Glutamatergic neuron (in vitro differentiated cells): ENCODE measurements at regions not wholly inside any gene's neighbourhood (a gene's known extent, or its start where the extent isn't known, plus 50 kb on each side); places are given as distances from the start of the nearest gene placed in this dataset.

Source experiments
- DNase-seq: peaks from one replicate; pipeline ENCODE4 v3.0.0; 2022
- H3K27ac Mint-ChIP-seq: one replicate; pipeline ENCODE4 v1.8.0; 2020; ENCODE audit warnings: mild to moderate bottlenecking, mixed read lengths, inconsistent platforms; ENCODE audit not compliant: unreplicated experiment
- H3K27me3 Mint-ChIP-seq: one replicate; pipeline ENCODE4 v1.8.0; 2020; ENCODE audit warnings: mild to moderate bottlenecking, moderate library complexity, mixed read lengths, inconsistent platforms; ENCODE audit not compliant: unreplicated experiment
- H3K36me3 Mint-ChIP-seq: one replicate; pipeline ENCODE4 v1.8.0; 2020; ENCODE audit warnings: mild to moderate bottlenecking, mixed read lengths, inconsistent platforms; ENCODE audit not compliant: unreplicated experiment
- H3K4me1 Mint-ChIP-seq: one replicate; pipeline ENCODE4 v1.8.0; 2020; ENCODE audit warnings: mild to moderate bottlenecking, low read depth, mixed read lengths, inconsistent platforms; ENCODE audit not compliant: unreplicated experiment
- H3K4me3 Mint-ChIP-seq: one replicate; pipeline ENCODE4 v1.8.0; 2020; ENCODE audit warnings: mild to moderate bottlenecking, mixed read lengths, inconsistent platforms; ENCODE audit not compliant: unreplicated experiment
- H3K9me3 Mint-ChIP-seq: one replicate; pipeline ENCODE4 v1.8.0; 2020; ENCODE audit warnings: mild to moderate bottlenecking, moderate library complexity, mixed read lengths, inconsistent platforms; ENCODE audit not compliant: unreplicated experiment
- CTCF ChIP-seq: fragments of 200-600 bp; sonication (generic); IDR thresholded peaks from one replicate; pipeline ENCODE4 v1.5.0; 2021; ENCODE audit not compliant: partially characterized antibody, unreplicated experiment

- H3K36me3 Mint-ChIP-seq: no peaks in the 10 kb centered on the region
- no peak overlapping the region for H3K4me3 Mint-ChIP-seq
- H3K4me1 Mint-ChIP-seq: no peaks in the 10 kb centered on the region
- H3K9me3 Mint-ChIP-seq: no peaks in the 10 kb centered on the region
- TF ChIP-seq CTCF: no peak
- no peak overlapping the region for H3K27ac Mint-ChIP-seq
- H3K27me3 Mint-ChIP-seq: no peaks in the 10 kb centered on the region
- DNase-seq: no peak
Measured at GRCh38 chr3:181912384-181912783, 200.7 kb downstream of the SOX2 start.

DNA sequence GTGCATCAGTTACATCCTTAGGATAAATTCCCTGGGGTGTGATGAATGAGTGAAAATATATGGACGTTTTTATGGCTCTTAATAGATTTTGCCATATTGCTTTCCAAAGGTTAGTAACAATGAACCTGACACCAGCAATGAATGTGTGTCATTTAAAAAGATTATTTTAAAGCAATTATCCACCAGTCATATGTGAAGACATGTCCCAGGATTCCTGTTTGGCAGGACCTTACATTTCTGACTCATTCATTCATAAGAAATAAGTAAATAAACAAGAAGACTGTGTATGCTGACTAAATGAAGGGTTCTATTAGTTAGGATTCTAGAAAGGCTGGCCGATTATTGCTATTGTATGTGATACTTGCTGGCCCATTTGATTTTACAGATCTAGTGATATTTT, 201.5 kb downstream of the SOX2 start:
- Mint-ChIP-seq H3K4me1 (no peaks in the 10 kb centered on the region), H3K36me3 (no peaks in the 10 kb centered on the region), H3K4me3 (no peak overlapping the region), H3K27ac (no peak overlapping the region), H3K9me3 (no peaks in the 10 kb centered on the region), H3K27me3 (no peaks in the 10 kb centered on the region)
- DNase-seq: no peak
- TF ChIP-seq CTCF: no peak

DNA sequence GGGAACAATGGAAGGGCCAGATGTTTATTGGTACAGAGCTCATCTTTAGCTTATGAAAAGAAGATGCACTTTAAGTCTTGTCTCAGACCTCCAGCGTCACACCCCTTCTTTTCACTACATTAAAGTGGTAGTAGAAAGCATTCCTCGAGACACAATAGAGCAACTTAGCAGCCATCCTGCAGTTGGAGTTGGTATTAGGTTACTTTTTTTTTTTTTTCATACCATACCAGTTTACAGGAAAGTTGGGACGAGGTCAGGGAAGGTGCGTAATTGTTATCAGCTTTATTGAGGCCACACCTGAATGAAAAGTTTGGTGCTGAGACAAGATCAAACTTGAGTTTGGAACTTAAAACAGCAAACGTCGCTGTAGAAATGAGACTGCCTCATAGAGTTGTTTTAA, 203.8 kb downstream of the SOX2 start:
- no peaks in the 10 kb centered on the region for H3K9me3 Mint-ChIP-seq
- H3K36me3 Mint-ChIP-seq: no peaks in the 10 kb centered on the region
- peaks cover 6% of the 10 kb centered on the region for H3K27me3 Mint-ChIP-seq
- no peaks in the 10 kb centered on the region for H3K4me1 Mint-ChIP-seq
- no peak overlapping the region for H3K4me3 Mint-ChIP-seq
- H3K27ac Mint-ChIP-seq: no peak overlapping the region
- DNase-seq: no peak
- no peak for TF ChIP-seq CTCF

DNA sequence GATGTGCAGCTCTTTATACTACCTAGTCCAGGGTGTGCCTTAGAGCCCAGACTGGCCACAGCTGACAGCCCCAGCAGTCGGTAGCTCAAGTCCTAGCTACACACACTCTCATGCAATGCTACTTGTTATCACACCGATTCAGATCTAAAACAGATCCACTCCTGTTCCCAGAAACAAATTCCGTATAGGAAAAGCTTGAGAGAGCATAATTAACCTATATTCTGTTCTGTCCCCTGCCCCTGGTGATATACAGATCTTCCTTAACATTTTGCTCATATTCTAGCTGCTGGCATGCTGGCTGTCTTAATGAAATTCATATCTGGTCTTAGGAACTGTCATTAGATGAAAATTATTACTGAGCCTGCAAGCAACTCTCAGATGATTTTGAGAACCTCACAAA, 204.3 kb downstream of the SOX2 start:
- H3K4me3 Mint-ChIP-seq: no peak overlapping the region
- no peak for DNase-seq
- peaks cover 6% of the 10 kb centered on the region for H3K27me3 Mint-ChIP-seq
- no peaks in the 10 kb centered on the region for H3K36me3 Mint-ChIP-seq
- H3K27ac Mint-ChIP-seq: no peak overlapping the region
- TF ChIP-seq CTCF: no peak
- no peaks in the 10 kb centered on the region for H3K9me3 Mint-ChIP-seq
- no peaks in the 10 kb centered on the region for H3K4me1 Mint-ChIP-seq

DNA sequence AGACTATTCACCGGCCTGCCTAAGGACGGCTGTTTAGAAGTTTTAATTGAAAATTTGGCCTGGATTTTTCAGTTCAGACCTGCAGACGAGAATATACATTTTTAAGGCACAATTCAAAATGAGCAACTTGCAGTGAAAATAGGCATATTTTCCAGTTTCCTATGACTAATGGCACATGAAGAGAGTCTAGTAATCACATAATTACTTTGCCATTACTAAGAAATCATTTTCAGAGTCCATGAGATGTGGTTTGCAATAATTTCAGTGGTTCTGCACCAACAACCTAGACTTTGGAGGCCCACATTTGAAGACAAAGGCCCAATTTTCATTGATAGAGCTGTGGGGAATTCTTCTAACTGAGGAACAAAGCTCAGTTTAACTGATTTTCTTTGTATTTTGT, 205.3 kb downstream of the SOX2 start:
- no peak overlapping the region for H3K4me3 Mint-ChIP-seq
- no peak for TF ChIP-seq CTCF

More for the DNA sequence above, 205.3 kb downstream of the SOX2 start:
- H3K27ac Mint-ChIP-seq: no peak overlapping the region
- no peaks in the 10 kb centered on the region for H3K9me3 Mint-ChIP-seq
- H3K36me3 Mint-ChIP-seq: no peaks in the 10 kb centered on the region
- DNase-seq: no peak
- H3K4me1 Mint-ChIP-seq: no peaks in the 10 kb centered on the region
- H3K27me3 Mint-ChIP-seq: peaks cover 6% of the 10 kb centered on the region
